ENCODE measurements at regions not wholly inside any gene's neighbourhood (a gene's known extent, or its start where the extent isn't known, plus 50 kb on each side); places are given as distances from the start of the nearest gene placed in this dataset.
"Not testable (repeated sequence)": the region's sequence is repeated elsewhere in the genome, so short reads cannot be mapped to it uniquely, and the experiment has no call there.

DNA sequence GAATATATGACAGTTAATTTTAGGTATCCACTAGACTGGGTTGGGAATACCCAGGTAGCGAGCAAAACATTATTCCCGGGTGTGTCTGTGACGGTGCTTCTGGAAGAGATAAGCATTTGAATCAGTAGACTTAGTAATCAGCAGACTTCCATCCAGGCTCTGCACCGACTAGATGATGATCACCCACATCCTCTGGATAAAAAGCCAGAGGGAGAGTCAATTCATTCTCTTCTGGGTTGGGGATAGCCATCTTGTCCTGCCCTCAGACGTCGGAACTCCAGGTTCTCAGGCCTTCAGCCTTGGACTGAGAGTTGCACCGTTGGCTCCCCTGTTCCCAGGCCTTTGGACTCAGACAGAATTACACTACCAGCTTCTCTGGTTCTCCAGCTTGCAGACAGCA is 168.0 kb downstream of the PHLDA1 start:
- DNase-seq: no peak

DNA sequence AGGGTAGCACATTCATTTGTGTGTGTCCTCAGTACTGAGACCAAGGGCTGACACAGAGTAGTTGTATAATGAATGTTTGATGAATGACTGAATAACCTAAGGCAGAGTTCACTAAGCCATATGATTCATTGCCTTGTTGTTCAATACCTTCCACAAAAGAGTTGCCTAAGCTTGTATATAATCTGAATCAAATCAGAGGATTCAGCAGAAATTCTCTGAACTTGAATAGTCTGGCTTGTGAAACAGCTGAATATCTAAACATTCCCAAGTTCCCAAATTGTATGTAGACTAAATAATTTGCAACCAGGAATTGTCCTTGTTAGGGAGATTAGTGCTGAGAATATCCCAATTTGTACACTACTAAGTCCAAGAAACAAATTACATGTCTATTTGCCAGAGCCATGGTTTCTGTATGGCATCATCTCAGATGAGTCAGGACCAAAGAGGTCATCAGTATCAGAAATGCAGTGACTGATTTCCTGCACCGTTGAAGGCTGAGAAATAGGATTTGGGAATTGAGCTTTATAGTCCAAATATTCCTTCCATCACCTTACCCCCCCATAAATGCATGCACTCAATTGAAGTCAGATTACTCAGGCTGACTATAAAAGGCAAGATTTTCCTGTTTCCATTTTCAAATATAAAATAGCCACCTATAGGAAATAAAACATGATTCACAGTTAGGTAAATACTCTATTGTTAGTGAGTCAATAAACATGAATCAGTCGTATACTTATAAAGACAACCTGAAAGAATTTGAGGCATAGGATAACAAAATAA is 168.7 kb downstream of the PHLDA1 start:
- peak in 1 of 2 donors; percentile 36 for DNase-seq

DNA sequence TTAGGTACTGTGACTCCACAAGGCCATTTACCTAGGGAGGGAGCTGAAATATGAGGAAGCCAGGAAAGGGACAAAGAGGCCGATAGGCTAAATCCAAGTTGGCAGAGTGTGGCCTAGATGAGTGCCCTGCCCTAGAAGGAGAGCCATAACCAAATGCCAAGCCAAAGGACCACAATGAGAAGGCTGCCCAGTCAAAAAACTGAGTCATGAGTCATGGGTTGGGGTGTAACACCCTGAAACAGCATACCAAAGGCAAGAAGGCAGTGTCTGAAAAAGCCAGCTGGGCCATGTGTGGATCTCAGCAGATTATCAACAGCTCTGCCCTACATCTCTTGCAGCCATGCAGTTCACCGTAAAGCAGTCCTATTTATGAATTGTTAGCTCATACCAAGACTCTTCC is 171.7 kb downstream of the PHLDA1 start:
- DNase-seq: no peak

DNA sequence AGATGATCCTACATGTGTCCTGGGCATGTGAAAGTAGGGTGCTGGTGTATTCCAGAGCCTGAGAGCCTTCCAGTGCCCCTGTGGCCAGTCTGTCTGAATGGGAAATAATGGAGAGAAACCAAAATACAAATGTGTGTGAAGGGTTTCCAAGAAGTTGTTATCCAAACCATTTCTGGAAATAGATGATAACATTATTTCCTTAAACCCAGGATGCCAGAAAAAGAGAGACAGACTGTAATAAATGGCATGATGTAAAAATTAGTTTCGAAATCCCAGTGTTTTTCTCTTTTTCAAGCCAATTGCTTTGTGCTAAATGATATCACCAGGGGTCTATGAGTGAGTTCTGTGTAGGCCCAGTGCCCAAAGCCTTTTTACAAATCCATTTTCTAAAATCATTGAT is 175.3 kb downstream of the PHLDA1 start:
- no peak for DNase-seq

DNA sequence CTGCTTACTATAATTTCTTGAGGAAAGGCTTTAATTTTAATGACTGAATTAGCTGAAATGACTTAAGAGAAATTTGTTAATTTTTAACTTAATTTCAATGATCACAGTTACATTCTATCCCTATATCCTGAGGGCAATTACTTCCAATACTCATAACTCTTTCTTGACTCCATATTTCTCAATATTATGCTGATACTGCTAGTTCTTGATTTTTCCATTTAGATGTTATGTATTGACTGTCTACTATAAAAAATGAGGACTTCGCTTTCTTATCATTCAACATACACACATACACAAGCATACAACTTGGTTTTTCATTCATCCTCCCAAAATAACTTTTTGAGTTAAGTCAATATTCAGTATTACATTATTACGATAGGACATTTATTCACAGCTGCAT is 176.2 kb downstream of the PHLDA1 start:
- DNase-seq: no peak

DNA sequence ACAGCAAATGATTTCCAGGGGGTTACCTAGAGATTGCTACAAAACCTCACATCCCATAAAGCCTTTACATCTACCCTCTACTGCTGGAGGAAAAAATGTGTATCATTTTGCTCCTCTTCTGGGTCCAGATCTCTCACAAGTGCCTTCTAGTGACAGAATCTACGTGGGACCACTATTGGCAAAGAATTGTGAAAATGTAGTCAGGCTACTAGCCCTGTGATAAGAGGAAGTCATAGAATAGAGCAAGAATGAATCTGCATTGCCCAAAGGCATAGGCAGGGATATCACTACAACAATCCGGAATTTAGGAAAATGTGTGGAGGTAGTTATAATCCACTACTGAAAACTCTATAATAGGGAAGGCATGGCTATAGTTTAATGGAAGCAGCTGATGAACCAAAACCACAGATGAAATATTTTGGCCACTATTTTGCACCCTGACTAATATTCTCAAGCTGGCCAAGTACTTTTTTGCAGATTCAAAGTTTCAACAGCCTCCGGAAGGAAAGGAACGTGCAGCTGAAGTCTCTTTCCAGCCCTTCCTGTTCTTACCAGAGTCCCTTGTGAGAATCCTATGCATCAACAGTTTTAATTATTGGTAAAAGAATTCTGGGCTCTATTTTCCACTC is 176.8 kb downstream of the PHLDA1 start:
- DNase-seq: peak; percentile 50 to 52

DNA sequence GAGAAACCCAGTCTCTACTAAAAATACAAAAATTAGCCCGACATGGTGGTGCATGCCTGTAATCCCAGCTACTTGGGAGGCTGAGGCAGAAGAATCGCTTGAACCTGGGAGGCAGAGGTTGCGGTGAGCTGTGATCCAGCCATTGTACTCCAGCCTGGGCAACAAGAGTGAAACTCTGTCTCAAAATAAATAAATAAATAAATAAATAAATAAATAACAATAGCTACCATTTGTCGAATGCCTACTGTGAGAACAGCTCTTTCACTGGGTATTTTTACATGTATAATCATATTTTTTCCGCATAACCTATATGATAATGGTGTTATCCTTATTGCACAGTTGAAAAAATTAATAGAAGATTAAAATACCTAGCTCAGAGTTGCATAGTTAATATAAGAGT is 177.4 kb downstream of the PHLDA1 start:
- not testable (repeated sequence) for DNase-seq

DNA sequence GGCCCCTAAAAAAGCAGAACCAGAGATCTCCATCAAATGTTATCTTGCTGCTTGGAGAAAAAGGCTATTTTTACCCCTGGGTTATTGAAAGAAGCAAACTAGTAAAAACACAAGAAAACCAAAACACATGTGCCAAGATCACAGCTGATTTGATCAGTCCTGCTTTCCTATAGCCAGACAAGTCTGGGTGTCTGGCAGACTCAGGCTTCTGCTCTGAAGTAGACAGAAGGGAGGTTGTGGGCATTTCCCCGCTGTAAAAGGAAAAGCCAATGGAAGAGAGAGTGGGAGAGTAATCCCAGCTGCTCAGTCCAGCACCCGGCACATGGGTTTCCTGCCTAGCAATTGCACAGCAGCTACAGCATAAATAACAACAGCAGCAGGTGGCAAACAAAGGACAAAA is 177.9 kb downstream of the PHLDA1 start:
- DNase-seq: no peak

DNA sequence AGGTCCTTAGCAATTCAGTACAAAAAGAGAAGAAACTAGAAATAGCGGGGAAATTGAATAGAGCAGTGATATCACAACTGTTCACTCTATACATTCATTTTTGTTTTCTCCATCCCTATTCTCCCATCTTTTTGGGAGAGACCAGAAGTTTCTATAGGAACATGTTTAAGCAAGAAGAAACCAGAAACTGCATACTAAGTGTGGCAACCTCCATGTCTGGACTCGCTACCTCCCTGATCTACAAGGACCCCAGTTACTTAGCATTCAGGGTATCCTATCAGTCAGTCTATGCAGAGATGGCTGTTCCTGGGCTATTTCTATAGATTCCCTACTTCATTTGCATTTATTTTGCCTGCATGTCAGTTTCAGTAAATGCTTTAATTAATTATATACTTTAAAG is 178.6 kb downstream of the PHLDA1 start:
- DNase-seq: no peak

DNA sequence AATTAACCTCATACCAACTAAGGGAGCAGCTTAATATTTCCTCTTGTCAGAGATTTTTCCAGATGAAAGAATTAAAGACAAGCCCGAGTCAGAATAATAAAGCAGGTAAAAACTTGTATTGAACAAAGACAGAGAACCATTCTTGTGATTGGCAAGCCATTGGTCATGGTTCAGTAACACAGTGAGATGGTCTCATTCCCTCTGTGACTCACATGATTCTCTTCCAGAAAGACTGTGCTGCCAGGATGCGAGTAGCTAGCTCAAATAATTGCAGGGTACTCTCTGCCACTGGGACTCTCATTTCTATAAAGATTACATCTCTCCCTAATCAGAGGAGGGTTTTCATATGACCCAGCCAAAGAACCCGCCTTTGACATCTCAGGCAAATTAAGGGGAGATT is 179.4 kb downstream of the PHLDA1 start:
- no peak for DNase-seq

DNA sequence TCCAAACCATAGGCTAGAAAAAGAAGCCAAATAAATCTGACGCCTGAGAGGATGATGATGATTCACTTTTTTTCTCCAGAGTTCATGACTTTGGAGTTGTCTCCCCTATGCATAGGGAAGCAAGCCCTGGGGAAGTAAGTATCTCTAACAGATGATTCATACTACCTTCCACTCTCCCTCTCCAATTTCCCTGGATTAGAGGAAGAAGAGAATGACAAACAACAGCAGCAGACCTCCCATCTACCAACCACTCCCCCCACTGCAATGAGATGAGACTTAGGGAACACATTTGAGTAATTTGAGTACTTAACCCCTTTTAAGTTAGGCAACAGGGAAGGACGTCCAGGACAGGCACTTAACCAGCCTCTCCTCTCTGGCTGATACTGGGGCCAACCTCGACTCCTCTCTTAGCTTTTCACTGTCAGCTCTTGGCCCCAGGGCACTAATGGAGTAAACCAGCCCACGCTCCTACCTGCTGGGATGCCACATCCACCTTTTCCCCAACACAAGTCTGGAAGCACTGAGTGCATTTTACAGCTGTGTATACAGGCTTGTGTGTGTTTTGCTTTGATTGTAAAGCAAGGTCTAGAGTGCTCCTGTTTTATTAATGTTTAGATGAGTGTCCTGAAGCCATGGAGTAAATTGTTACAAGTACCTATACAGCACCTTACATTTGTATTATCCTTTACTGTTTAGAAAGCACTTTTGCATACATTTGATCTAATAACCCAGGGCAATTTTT is 180.7 kb downstream of the PHLDA1 start:
- peak; percentile 6 to 8 for DNase-seq

DNA sequence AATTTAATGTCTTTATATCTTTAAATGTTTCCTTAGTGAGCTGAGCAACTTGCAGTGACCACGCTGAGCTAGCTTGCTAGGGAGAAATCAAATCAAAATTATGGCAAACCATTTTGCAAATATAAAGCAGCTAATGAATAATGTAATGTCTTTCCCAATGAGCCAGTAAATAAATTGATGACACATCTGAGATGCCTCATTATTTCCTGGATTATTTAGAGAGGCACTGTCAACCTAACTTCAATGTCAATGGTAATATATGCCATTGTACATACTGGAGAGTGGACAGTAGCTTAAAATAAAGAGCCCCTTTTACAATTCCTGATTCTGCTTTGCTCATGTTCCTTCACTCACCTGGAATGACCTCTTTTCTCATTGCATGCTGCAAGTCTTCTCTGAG is 182.6 kb downstream of the PHLDA1 start:
- DNase-seq: no peak

DNA sequence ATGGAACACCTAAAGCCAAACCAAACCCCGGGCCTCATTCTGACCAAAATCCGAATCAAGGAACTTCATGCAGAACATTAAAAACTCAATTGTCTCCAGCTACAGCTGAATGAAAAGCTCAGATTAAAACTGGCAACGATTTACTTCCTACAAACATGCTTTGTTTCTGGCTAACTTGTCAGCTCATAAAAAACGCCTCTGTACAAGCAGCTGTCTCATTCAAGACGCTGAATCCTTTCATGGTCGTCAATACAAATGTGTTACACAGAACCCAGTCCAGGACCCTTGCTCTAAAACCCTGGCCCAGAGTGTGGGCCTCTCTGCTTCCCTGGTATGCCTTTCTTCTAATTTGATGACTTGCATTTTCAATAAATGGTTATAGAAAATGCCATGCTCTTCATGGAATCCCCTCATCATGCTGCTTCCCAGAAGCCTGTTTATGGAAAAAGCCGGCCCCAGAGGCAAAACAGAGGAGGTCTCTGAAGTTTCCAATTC is 183.1 kb downstream of the PHLDA1 start:
- no peak for DNase-seq

DNA sequence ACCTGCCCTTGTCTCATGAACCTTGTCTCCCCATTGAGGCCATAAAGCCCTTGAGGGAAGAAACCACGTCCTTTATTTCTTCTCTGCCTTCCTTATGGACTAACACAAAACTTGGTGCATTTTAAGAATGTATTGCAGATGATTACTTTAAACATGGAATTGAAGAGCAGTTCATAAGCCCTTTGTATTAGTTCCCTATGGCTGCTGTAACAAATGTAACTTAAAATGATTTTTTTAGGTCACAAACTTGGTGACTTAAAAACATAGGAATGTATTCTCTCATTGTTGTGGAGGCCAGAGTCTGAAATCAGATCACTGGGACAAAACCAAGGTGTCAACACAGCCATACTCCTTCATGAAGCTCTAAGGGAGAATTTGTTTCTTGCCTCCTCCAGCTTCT is 185.5 kb downstream of the PHLDA1 start:
- DNase-seq: no peak

DNA sequence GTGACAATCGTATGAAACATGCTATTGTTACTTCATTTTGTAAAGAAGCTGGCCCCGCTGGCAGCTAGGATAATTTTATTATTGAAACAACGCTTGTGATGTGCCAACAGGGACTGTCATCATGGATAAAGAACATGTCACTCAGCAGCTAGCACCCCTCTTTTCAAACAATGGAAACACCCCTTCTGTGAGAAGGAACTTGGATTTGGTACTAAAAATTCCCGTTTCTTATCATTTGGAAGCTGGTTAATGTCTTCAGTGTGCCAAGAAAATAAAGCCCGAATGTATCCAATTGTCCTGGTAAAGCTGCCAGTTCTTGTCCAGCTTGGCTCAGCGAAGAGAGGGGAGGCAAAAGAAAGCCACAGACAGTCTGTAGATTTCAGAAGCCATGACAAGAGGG is 186.6 kb downstream of the PHLDA1 start:
- DNase-seq: no peak

DNA sequence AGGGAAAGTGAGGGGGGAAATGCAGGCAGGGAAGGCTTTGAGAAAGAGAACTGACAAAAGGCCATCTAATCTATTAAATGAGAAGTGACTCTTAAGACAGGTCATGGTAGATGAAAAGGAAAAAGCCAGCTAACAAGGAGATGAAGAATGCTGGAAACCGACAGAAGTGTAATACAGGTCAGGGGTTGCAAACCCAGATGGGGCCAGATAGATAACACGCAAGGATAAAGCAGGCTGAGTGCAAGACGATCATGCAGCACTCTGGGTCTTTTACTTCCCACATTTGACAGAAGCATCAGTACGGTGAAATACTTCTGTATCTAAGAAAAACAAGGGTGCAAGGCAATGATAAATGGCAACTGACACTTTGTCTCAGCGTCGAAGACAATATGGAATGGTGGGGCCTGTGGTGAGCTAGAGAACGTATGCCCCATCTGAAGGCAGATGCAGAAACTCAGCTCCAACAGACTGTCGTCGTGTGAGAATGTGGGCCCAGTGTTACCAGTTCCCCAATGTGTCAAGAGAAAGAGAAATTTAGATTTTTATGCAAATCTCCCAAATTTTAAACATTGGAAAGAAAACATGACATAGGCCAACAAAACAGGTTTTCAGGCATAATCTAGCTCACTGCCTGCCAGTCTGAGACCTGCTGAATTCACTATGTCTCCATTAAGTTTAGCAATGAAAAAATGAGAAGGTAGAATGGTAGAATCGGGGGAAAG is 187.4 kb downstream of the PHLDA1 start:
- no peak for DNase-seq

DNA sequence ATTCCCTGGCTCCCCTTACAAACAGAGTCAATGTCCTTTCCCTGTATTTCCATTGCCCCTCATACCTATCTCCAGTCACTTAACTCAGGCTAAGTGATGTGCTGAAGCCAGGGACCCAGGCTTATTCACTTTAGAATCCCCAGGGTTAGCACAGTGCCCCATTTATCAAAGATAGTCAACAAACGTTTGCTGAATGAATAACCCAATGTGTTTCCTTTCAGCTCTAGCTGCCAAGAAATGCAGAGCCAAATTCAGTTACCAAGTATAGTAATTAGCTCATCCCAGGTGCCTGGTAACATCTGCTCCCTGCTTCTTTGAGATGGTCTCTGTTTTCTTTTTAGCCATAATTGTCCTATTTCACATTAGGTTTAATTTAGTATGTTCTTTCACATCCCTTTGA is 189.5 kb downstream of the PHLDA1 start:
- DNase-seq: no peak

DNA sequence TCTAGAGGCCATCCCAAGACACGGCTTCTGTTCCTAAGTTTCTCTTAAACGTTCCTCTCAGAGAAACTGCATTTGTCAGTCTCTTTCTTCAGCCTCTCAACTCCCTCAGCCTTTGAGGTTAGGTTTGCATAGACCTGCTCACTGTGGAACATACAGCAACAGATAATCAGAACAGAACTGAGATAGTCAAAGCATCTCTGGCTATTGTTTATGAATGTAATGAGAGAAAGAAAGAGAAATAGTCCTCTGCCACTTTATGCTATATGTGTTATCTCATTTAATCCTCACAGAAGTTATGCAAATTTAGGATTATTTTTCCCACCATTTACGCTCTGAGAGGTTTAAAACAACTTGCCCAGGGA is 190.6 kb downstream of the PHLDA1 start:
- no peak for DNase-seq

DNA sequence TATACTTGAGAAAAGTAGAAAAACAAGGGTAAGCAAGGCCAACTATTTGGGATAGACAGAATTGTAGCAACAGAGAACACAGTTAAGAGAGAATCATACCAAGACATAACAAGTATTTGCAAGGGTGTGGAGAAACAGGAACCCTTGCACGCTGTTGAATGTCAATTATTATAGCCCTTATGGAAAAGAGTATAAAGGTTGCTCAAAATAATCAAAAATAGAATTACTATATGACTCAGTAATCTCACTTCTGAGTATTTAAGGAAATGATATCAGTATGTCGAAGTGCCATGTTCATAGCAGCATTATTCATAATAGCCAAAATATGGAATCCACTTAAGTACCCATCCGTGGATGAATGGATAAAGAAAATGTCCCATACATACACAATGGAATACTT is 193.3 kb downstream of the PHLDA1 start:
- DNase-seq: no peak

DNA sequence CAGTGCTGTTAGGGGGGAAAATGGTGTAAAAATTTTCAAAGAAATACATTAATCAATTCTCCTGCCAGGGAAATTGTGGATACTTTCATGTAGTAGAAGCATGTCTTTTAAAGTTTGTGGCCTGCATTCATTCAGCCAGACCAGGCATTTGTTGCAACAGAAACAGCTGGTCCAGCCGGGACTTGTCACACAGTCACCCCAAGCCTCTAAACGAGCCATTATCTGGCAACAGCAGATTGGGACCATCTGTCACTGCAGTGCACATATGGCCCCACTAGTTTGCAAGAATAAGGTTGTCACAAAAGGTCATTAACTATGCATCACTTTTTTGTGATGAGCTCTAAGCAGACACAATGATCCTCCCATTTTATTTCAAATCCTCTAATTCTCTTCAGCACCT is 193.9 kb downstream of the PHLDA1 start:
- no peak for DNase-seq

DNA sequence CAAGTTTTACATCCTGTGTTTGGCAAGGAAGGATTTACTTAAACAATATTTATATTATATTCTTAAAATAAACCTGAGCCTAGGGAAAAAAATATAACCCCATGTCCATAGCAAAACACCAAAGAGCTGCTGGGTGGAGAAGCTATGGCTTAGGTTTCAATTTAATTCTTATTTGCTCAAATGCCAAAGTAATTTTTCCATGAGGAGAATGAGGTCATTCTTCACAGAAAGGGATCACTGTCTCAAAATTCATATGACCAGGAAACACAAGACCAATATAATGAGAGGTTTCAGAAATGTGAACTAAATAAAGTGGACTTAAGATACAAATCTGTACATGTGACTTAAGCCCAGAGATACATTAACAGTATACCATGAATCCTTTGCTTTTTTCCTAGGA is 195.0 kb downstream of the PHLDA1 start:
- no peak for DNase-seq

DNA sequence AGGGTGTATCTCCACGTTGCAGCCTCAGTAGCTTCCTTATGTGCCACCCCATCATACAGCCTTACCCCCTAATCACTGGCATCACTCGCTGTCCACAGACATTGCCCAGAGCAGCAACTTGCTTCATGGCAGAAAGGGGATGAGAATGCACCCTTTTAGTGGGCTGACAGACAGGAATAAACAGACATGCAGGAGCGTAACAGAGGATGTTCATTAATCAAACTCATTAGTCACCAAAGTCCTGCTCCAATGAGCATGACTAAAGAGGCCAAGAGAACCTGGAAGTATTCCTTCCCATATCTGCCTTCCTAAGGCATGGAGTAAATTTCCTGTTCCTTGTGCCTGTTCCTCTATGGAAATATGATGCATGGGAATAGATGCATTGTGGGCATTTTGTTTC is 197.0 kb downstream of the PHLDA1 start:
- no peak for DNase-seq

DNA sequence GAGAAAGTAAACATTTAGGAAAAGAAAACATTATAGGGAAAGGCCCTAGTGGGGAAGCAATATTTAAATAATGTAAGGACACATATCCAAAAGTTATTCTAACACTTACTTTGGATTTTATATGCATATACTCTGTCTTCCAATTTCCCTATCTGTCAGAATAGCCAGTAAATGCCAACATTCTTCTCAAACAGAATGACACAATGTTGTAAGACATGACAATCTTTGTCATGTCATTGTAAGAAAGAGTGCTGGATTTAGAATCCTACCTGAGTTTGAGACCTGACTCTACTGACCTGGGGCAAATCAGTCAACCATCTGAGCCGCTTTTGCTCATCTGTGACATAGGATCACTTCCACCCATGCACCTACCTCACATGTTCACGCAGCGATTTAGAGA is 198.3 kb downstream of the PHLDA1 start:
- DNase-seq: no peak

All from inflammatory macrophage (primary cell).